H1 (cell line): ENCODE measurements at regions not wholly inside any gene's neighbourhood (a gene's known extent, or its start where the extent isn't known, plus 50 kb on each side); places are given as distances from the start of the nearest gene placed in this dataset.

ENCODE experiments used
- CTCF ChIA-PET: fragments of 300-600 bp; sonication (Branson Sonifier 250); formaldehyde crosslinking; loops from one replicate; lab custom pipeline; 2021; ENCODE audit not compliant: partially characterized antibody; lab: Charles Lee
- POLR2A ChIA-PET: fragments of 300-600 bp; sonication (Branson Sonifier 250); formaldehyde crosslinking; loops from one replicate; lab custom pipeline; 2021; ENCODE audit warnings: inconsistent platforms; ENCODE audit not compliant: partially characterized antibody; lab: Charles Lee
- DNase-seq, 2 experiments: peaks; one replicate each; pipeline versions ENCODE4 v3.0.0 to v3.0.0-alpha.2; 2010 to 2022; ENCODE audit warnings: low spot score in 2 of 2, low read depth in 1 of 2, mixed read lengths in 1 of 2
- FAIRE-seq: peaks from 2 replicates; lab custom pipeline; 2011; peaks lifted over from hg19 to GRCh38; lab: Jason Lieb, UNC
- H2AFZ ChIP-seq: 2 replicates; pipeline ENCODE4 v1.8.1; 2012; ENCODE audit warnings: low read length, inconsistent platforms
- H2AK5ac ChIP-seq: 2 replicates; pipeline ENCODE4 v1.6.1; 2013; ENCODE audit warnings: low read depth, low read length
- H2BK120ac ChIP-seq: replicated peaks from 2 replicates; pipeline ENCODE3; 2013; ENCODE audit warnings: low read depth, low read length, inconsistent platforms
- H2BK12ac ChIP-seq: 2 replicates; pipeline ENCODE4 v1.6.1; 2013; ENCODE audit warnings: low read depth, low read length
- H2BK15ac ChIP-seq: 2 replicates; pipeline ENCODE4 v1.6.1; 2013; ENCODE audit warnings: low read length
- H2BK20ac ChIP-seq: 2 replicates; pipeline ENCODE4 v1.6.1; 2013; ENCODE audit warnings: low read length
- H2BK5ac ChIP-seq: 2 replicates; pipeline ENCODE4 v1.6.1; 2013; ENCODE audit warnings: low read depth, low read length
- H3K14ac ChIP-seq: 2 replicates; pipeline ENCODE4 v1.6.1; 2013; ENCODE audit warnings: inconsistent platforms; ENCODE audit not compliant: insufficient read length
- H3K18ac ChIP-seq: 2 replicates; pipeline ENCODE4 v1.6.1; 2013; ENCODE audit warnings: low read length; ENCODE audit errors: extremely low read depth
- H3K23ac ChIP-seq: 2 replicates; pipeline ENCODE4 v1.6.1; 2013; ENCODE audit warnings: inconsistent platforms; ENCODE audit not compliant: insufficient read length
- H3K23me2 ChIP-seq: 2 replicates; pipeline ENCODE4 v1.6.1; 2013; ENCODE audit warnings: low read depth, low read length
- H3K27ac ChIP-seq: 2 replicates; pipeline ENCODE4 v1.6.1; 2011; ENCODE audit warnings: low read depth, low read length, inconsistent platforms
- H3K27me3 ChIP-seq, 4 experiments: replicated peaks in 1 of 4; 1 replicate in 1 of 4; 2 replicates in 3 of 4; pipeline versions ENCODE4 v1.6.1 to v1.8.1; 2011 to 2013; ENCODE audit warnings: low read length in 3 of 4, mild to moderate bottlenecking in 3 of 4, inconsistent platforms in 2 of 4, mixed read lengths in 2 of 4, moderate library complexity in 1 of 4; ENCODE audit not compliant: control insufficient read depth in 3 of 4, insufficient read depth in 3 of 4; ENCODE audit errors: extremely low read depth in 1 of 4
- H3K36me3 ChIP-seq, 4 experiments: 2 replicates each; pipeline versions ENCODE4 v1.6.1 to v1.8.1; 2011 to 2013; ENCODE audit warnings: mild to moderate bottlenecking in 4 of 4, low read length in 3 of 4, moderate library complexity in 2 of 4, control low read depth in 1 of 4, inconsistent platforms in 1 of 4; ENCODE audit not compliant: insufficient read depth in 4 of 4, control insufficient read depth in 2 of 4
- H3K4ac ChIP-seq: replicated peaks from 2 replicates; pipeline ENCODE3; 2013; ENCODE audit warnings: low read length, low read depth, mixed read lengths, inconsistent platforms; ENCODE audit not compliant: insufficient read length
- H3K4me1 ChIP-seq, 4 experiments: replicated peaks in 1 of 4; 1 replicate in 1 of 4; 2 replicates in 3 of 4; pipeline versions ENCODE4 v1.6.1 to v1.8.1; 2011 to 2013; ENCODE audit warnings: low read length in 3 of 4, inconsistent platforms in 2 of 4, mixed read lengths in 1 of 4; ENCODE audit not compliant: insufficient read depth in 4 of 4, control insufficient read depth in 3 of 4
- H3K4me2 ChIP-seq, 2 experiments: 2 replicates each; pipeline versions ENCODE4 v1.6.1 to v1.8.1; 2011 to 2013; ENCODE audit warnings: low read depth in 2 of 2, low read length in 2 of 2, control low read depth in 1 of 2, inconsistent platforms in 1 of 2, mild to moderate bottlenecking in 1 of 2; ENCODE audit not compliant: insufficient read depth in 1 of 2
- H3K4me3 ChIP-seq, 4 experiments: fragments of 200-600, 300-600 bp in 1 of 4; sonication (generic), shearing (Covaris generic), sonication (Bioruptor Twin) in 1 of 4; 2 replicates each; pipeline versions ENCODE4 v1.5.1 to v1.8.1; 2011 to 2016; ENCODE audit warnings: low read length in 4 of 4, low read depth in 3 of 4, control low read depth in 2 of 4, inconsistent platforms in 2 of 4, mild to moderate bottlenecking in 2 of 4, mixed read lengths in 1 of 4, moderate library complexity in 1 of 4; ENCODE audit not compliant: insufficient read depth in 2 of 4; ENCODE audit errors: extremely low read depth in 1 of 4
- H3K56ac ChIP-seq: replicated peaks from 2 replicates; pipeline ENCODE3; 2013; ENCODE audit warnings: low read depth, mild to moderate bottlenecking, mixed read lengths, low read length, inconsistent platforms; ENCODE audit not compliant: insufficient read length
- H3K79me1 ChIP-seq: 2 replicates; pipeline ENCODE4 v1.6.1; 2013; ENCODE audit warnings: low read depth, low read length, control low read depth
- H3K79me2 ChIP-seq, 2 experiments: 2 replicates each; pipeline versions ENCODE4 v1.6.1 to v1.8.1; 2012 to 2013; ENCODE audit warnings: low read length in 2 of 2, mild to moderate bottlenecking in 2 of 2, inconsistent platforms in 1 of 2; ENCODE audit not compliant: insufficient read depth in 2 of 2, control insufficient read depth in 1 of 2
- H3K9ac ChIP-seq, 4 experiments: replicated peaks in 1 of 4; 1 replicate in 1 of 4; 2 replicates in 3 of 4; pipeline versions ENCODE4 v1.6.1 to v1.8.1; 2011 to 2013; ENCODE audit warnings: low read depth in 3 of 4, low read length in 3 of 4, control low read depth in 2 of 4, mild to moderate bottlenecking in 2 of 4, moderate library complexity in 2 of 4, inconsistent platforms in 1 of 4; ENCODE audit errors: extremely low read depth in 1 of 4
- H3K9me3 ChIP-seq, 2 experiments: 2 replicates each; pipeline versions ENCODE4 v1.6.1 to v1.8.1; 2012 to 2013; ENCODE audit warnings: mild to moderate bottlenecking in 2 of 2, moderate library complexity in 2 of 2, control low read depth in 1 of 2, inconsistent platforms in 1 of 2, low read depth in 1 of 2, low read length in 1 of 2, mixed read lengths in 1 of 2; ENCODE audit not compliant: insufficient read depth in 2 of 2
- H4K20me1 ChIP-seq, 2 experiments: replicated peaks in 1 of 2; 2 replicates each; pipeline versions ENCODE3 to v1.8.1; 2011 to 2013; ENCODE audit warnings: inconsistent platforms in 2 of 2, low read length in 2 of 2, mild to moderate bottlenecking in 1 of 2; ENCODE audit not compliant: insufficient read depth in 2 of 2, control insufficient read depth in 1 of 2
- H4K5ac ChIP-seq: 2 replicates; pipeline ENCODE4 v1.6.1; 2013; ENCODE audit warnings: low read length, low read depth, mixed read lengths, inconsistent platforms; ENCODE audit not compliant: insufficient read length
- H4K8ac ChIP-seq: 2 replicates; pipeline ENCODE4 v1.8.0; 2013; ENCODE audit warnings: mild to moderate bottlenecking, moderate library complexity, low read length, inconsistent platforms; ENCODE audit not compliant: insufficient read depth; ENCODE audit errors: extremely low read depth
- H4K91ac ChIP-seq: replicated peaks from 2 replicates; pipeline ENCODE3; 2013; ENCODE audit warnings: low read length, mixed read lengths, inconsistent platforms; ENCODE audit not compliant: insufficient read length
- CTBP2 ChIP-seq: IDR thresholded peaks from 2 replicates; pipeline ENCODE4 v1.7.0; 2011; ENCODE audit warnings: borderline replicate concordance, mild to moderate bottlenecking, moderate library complexity, mixed read lengths, low read length; ENCODE audit not compliant: insufficient read depth, insufficient read length
- EGR1 ChIP-seq: IDR thresholded peaks from 2 replicates; pipeline ENCODE4 v1.6.1; 2011; ENCODE audit warnings: low read depth, low read length, borderline replicate concordance
- FOSL1 ChIP-seq: IDR thresholded peaks from 2 replicates; pipeline ENCODE4 v1.6.1; 2011; ENCODE audit warnings: mild to moderate bottlenecking, low read depth, low read length, moderate library complexity; ENCODE audit not compliant: insufficient read depth
- KDM4A ChIP-seq: IDR thresholded peaks from one replicate; pipeline ENCODE4 v1.7.1; 2012; ENCODE audit warnings: low read depth, mild to moderate bottlenecking, moderate library complexity, low read length, inconsistent platforms; ENCODE audit not compliant: severe bottlenecking
- MAFK ChIP-seq: IDR thresholded peaks from 2 replicates; pipeline ENCODE4 v1.6.1; 2012; ENCODE audit warnings: low read depth, mild to moderate bottlenecking, improper control_type of control experiment, low read length
- NRF1 ChIP-seq: IDR thresholded peaks from 2 replicates; pipeline ENCODE4 v1.6.1; 2011; ENCODE audit warnings: mild to moderate bottlenecking, low read depth, low read length, improper control_type of control experiment
- POLR2A ChIP-seq, 2 experiments: IDR thresholded peaks; 1 replicate in 1 of 2; 2 replicates in 1 of 2; pipeline ENCODE4 v1.6.1; 2011; ENCODE audit warnings: low read depth in 2 of 2, low read length in 2 of 2, mild to moderate bottlenecking in 2 of 2; ENCODE audit errors: control extremely low read depth in 1 of 2
- POU5F1 ChIP-seq: IDR thresholded peaks from 2 replicates; pipeline ENCODE4 v1.6.1; 2011; ENCODE audit warnings: low read depth, mild to moderate bottlenecking, low read length, moderate library complexity
- SIRT6 ChIP-seq: IDR thresholded peaks from one replicate; pipeline ENCODE4 v1.7.1; 2012; ENCODE audit warnings: low read length, inconsistent platforms
- TAF1 ChIP-seq: IDR thresholded peaks from 2 replicates; pipeline ENCODE4 v1.6.1; 2011; ENCODE audit warnings: mild to moderate bottlenecking, low read depth, low read length
- TAF7 ChIP-seq: optimal IDR thresholded peaks from 2 replicates; pipeline ENCODE3; 2011; ENCODE audit warnings: low read depth, mild to moderate bottlenecking, inconsistent platforms, low read length, moderate library complexity, borderline replicate concordance
- TEAD4 ChIP-seq: IDR thresholded peaks from 2 replicates; pipeline ENCODE4 v1.6.1; 2012; ENCODE audit warnings: low read depth, low read length, inconsistent platforms, mixed read lengths
- WGBS, 2 experiments: shearing (Covaris generic) in 1 of 2; methylation state at CpG; one replicate each; pipeline versions ENCODE4 v1.1.6 to v1.1.7; 2013 to 2015; ENCODE audit warnings: low lambda C conversion rate in 2 of 2, mixed read lengths in 2 of 2, inconsistent platforms in 1 of 2, low coverage in 1 of 2, missing lambda C conversion rate in 1 of 2; ENCODE audit not compliant: insufficient replicate concordance in 2 of 2, insufficient coverage in 1 of 2, insufficient read length in 1 of 2; ENCODE audit errors: extremely low coverage in 1 of 2, missing lambda C conversion rate in 1 of 2; 5-methylcytosine and 5-hydroxymethylcytosine counted together

DNA sequence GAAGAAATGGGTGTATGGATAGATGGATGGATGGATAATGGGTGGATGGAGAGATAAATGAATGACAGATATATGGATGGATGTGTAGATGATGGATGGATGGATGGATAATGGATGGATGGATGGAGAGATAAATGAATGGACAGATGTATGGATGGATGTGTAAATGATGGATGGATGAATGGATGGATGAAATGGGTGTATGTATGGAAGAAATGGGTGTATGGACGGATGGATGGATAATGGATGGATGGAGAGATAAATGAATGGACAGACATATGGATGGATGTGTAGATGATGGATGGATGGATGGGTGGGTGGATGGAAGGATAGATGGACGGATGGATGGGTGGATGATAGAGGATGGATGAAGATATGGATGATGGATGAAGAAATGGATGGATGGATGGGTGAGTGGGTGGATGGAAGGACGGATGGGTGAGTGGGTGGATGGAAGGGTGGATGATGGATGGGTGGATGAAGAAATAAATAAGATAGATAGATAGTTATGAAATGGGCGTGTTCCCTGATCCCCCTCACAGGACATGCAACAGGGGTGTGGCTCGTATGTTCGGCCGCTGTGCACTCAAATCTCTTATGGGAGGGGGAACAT lies 91.1 kb upstream of the NKX1-1 start:
- Histone ChIP-seq H4K20me1 (peaks cover 0 to 7% of the 10 kb centered on the region in 2 experiments), H3K4me3 (no peak overlapping the region), H3K56ac (peak overlapping the region; percentile 77), H3K9ac (no peak overlapping the region), H3K9me3 (no peaks in the 10 kb centered on the region), H3K27ac (no peak overlapping the region), H3K27me3 (no peaks in the 10 kb centered on the region), H3K36me3 (no peaks in the 10 kb centered on the region), H4K8ac (no peak overlapping the region), H2BK120ac (no peak overlapping the region), H4K5ac (no peak overlapping the region), H3K23ac (no peak overlapping the region), H3K4me2 (no peak overlapping the region), H3K4ac (no peak overlapping the region), H4K91ac (no peak overlapping the region), H2AK5ac (no peak overlapping the region), H2BK20ac (no peak overlapping the region), H2BK15ac (no peak overlapping the region), H3K23me2 (peaks cover 11% of the 10 kb centered on the region; the same call in 1 of the 2 replicates), H3K79me1 (no peaks in the 10 kb centered on the region), H3K18ac (no peak overlapping the region), H2BK12ac (no peak overlapping the region), H3K14ac (no peak overlapping the region), H3K79me2 (no peaks in the 10 kb centered on the region), H2BK5ac (no peak overlapping the region), H2AFZ (no peak overlapping the region), H3K4me1 (no peaks in the 10 kb centered on the region)
- WGBS, 2 experiments, result 66 to 100% methylated on average over 4 to 7 of the region's 7 CpGs
- DNase-seq (no peak), FAIRE-seq (no peak)
- ChIA-PET CTCF (interaction anchor here (0.8 to 1.1 kb wide), 2 partner anchors 8 to 52 kb away, joined by 3 read pairs; no protein-coding TSS in a partner anchor), POLR2A (interaction anchor here (0.7 kb wide), 1 partner anchor 9 kb away, joined by 3 read pairs; no protein-coding TSS in a partner anchor)
- TF ChIP-seq KDM4A (no peak), EGR1 (no peak), TEAD4 (no peak), POLR2A (IDR thresholded peaks at IDR 0.05; ENCODE audit: control extremely low read depth in 1 of 2, low read depth in 2 of 2, low read length in 2 of 2) (no peak), TAF7 (no peak), SIRT6 (no peak), CTBP2 (no peak), POU5F1 (no peak), MAFK (no peak), FOSL1 (no peak), NRF1 (no peak), TAF1 (no peak)
